ENCODE measurements at regions not wholly inside any gene's neighbourhood (a gene's known extent, or its start where the extent isn't known, plus 50 kb on each side); places are given as distances from the start of the nearest gene placed in this dataset.

GRCh38 chr12:41719214-41719613 is 425.5 kb downstream of the GXYLT1 start:
- Histone ChIP-seq H3K27me3 (ENCODE audit: control insufficient read depth, insufficient read depth, low read length) (no peaks in the 10 kb centered on the region), H3K4me3 (ENCODE audit: low read length) (no peak overlapping the region), H3K9ac (ENCODE audit: low read length) (no peak overlapping the region), H3K9me3 (ENCODE audit: control insufficient read depth, low read length) (no peaks in the 10 kb centered on the region), H3K4me1 (ENCODE audit: control insufficient read depth, insufficient read depth, low read length) (no peaks in the 10 kb centered on the region), H3K36me3 (ENCODE audit: control insufficient read depth, insufficient read depth, low read length) (no peaks in the 10 kb centered on the region)

DNA sequence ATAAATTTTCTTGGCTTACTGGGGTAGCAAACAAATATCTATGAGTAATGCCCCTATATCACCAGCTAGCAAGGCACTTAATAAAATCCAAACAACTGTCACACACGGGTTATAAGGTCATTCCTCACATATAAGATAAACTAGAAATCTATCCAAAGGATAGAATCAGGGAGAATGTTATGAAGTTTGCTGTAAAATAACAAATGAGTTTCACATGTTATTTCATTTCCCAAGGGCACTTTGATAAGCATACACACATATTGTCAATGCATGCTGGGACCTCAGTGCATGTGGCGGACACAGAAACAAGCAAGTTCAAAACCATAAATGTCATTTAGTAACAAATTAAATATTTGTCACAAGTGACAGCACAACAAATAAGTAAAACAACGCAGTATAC is 429.4 kb downstream of the GXYLT1 start:
- no peaks in the 10 kb centered on the region for H3K36me3 ChIP-seq (ENCODE audit: control insufficient read depth, insufficient read depth, low read length)
- no peaks in the 10 kb centered on the region for H3K4me1 ChIP-seq (ENCODE audit: control insufficient read depth, insufficient read depth, low read length)
- H3K9ac ChIP-seq (ENCODE audit: low read length), result no peak overlapping the region
- no peak overlapping the region for H3K4me3 ChIP-seq (ENCODE audit: low read length)
- no peaks in the 10 kb centered on the region for H3K27me3 ChIP-seq (ENCODE audit: control insufficient read depth, insufficient read depth, low read length)
- H3K9me3 ChIP-seq (ENCODE audit: control insufficient read depth, low read length), result no peaks in the 10 kb centered on the region

GRCh38 chr12:41709463-41710285 is 435.0 kb downstream of the GXYLT1 start:
- Histone ChIP-seq H3K9me3 (ENCODE audit: control insufficient read depth, low read length) (no peaks in the 10 kb centered on the region), H3K4me1 (ENCODE audit: control insufficient read depth, insufficient read depth, low read length) (no peaks in the 10 kb centered on the region), H3K4me3 (ENCODE audit: low read length) (no peak overlapping the region), H3K36me3 (ENCODE audit: control insufficient read depth, insufficient read depth, low read length) (no peaks in the 10 kb centered on the region), H3K27me3 (ENCODE audit: control insufficient read depth, insufficient read depth, low read length) (no peaks in the 10 kb centered on the region), H3K9ac (ENCODE audit: low read length) (no peak overlapping the region)

GRCh38 chr12:41709012-41709411 is 435.7 kb downstream of the GXYLT1 start:
- H3K27me3 ChIP-seq (ENCODE audit: control insufficient read depth, insufficient read depth, low read length), result no peaks in the 10 kb centered on the region
- H3K36me3 ChIP-seq (ENCODE audit: control insufficient read depth, insufficient read depth, low read length), result no peaks in the 10 kb centered on the region
- H3K9me3 ChIP-seq (ENCODE audit: control insufficient read depth, low read length), result no peaks in the 10 kb centered on the region
- no peak overlapping the region for H3K4me3 ChIP-seq (ENCODE audit: low read length)
- H3K9ac ChIP-seq (ENCODE audit: low read length), result no peak overlapping the region
- H3K4me1 ChIP-seq (ENCODE audit: control insufficient read depth, insufficient read depth, low read length), result no peaks in the 10 kb centered on the region

- Histone ChIP-seq H3K36me3 (ENCODE audit: control insufficient read depth, insufficient read depth, low read length) (no peaks in the 10 kb centered on the region), H3K27me3 (ENCODE audit: control insufficient read depth, insufficient read depth, low read length) (no peaks in the 10 kb centered on the region), H3K4me1 (ENCODE audit: control insufficient read depth, insufficient read depth, low read length) (no peaks in the 10 kb centered on the region), H3K9ac (ENCODE audit: low read length) (no peak overlapping the region), H3K9me3 (ENCODE audit: control insufficient read depth, low read length) (no peaks in the 10 kb centered on the region), H3K4me3 (ENCODE audit: low read length) (no peak overlapping the region)
These were observed 438.3 kb downstream of the GXYLT1 start for GRCh38 chr12:41706376-41706775.

DNA sequence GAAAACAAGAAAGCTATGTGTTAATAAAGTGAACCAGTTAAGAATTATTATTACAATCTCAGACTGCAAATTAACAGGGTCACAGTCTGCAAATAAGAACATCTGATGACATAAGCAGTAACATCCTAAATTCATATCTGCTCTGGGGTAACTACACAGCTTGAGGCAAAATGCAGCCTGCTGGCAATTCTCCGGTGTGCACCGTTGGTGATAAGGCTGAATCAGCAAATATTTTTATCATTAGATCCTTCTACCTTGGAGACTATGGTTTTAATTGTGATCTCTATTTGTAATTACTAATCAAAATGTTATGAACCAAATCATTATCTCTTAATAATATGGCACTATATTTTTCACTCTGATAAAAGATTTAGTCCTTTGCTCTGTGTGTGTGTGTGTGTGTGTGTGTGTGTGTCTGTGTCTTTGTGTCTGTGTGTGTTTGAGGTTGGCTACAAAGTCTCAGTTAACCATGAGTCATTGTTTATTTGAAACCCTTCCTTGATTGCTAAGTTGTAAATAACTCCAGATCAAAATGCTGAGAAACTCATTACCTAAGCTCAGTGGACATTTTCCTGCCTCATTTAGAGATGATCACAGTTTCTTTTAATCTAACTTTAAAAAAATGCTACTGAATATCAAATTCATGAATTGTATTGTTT is 442.6 kb downstream of the GXYLT1 start:
- Histone ChIP-seq H3K9me3 (ENCODE audit: control insufficient read depth, low read length) (no peaks in the 10 kb centered on the region), H3K9ac (ENCODE audit: low read length) (no peak overlapping the region), H3K4me3 (ENCODE audit: low read length) (no peak overlapping the region), H3K4me1 (ENCODE audit: control insufficient read depth, insufficient read depth, low read length) (no peaks in the 10 kb centered on the region), H3K27me3 (ENCODE audit: control insufficient read depth, insufficient read depth, low read length) (no peaks in the 10 kb centered on the region), H3K36me3 (ENCODE audit: control insufficient read depth, insufficient read depth, low read length) (no peaks in the 10 kb centered on the region)

DNA sequence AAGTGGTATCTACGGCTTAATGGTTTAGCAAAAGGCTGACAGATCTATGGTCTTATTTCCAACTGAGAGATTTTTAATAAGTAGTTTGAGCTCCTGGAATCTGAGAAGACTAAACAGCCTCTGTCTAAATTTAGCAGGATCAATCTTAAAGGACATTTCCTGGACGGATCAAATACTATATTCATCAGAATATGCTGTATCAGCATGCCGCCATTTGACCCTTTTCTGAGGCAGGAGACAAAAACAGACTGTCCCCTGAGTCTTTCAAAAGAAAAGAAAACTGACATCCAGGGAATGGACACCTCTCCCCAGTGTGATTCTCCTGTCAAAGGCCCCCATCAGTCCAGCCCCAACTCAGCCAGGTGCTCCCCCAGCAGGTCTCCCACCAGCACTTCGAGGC is 443.7 kb downstream of the GXYLT1 start:
- no peaks in the 10 kb centered on the region for H3K36me3 ChIP-seq (ENCODE audit: control insufficient read depth, insufficient read depth, low read length)
- H3K9ac ChIP-seq (ENCODE audit: low read length), result no peak overlapping the region
- no peaks in the 10 kb centered on the region for H3K4me1 ChIP-seq (ENCODE audit: control insufficient read depth, insufficient read depth, low read length)
- H3K9me3 ChIP-seq (ENCODE audit: control insufficient read depth, low read length), result no peaks in the 10 kb centered on the region
- H3K4me3 ChIP-seq (ENCODE audit: low read length), result no peak overlapping the region
- H3K27me3 ChIP-seq (ENCODE audit: control insufficient read depth, insufficient read depth, low read length), result no peaks in the 10 kb centered on the region

DNA sequence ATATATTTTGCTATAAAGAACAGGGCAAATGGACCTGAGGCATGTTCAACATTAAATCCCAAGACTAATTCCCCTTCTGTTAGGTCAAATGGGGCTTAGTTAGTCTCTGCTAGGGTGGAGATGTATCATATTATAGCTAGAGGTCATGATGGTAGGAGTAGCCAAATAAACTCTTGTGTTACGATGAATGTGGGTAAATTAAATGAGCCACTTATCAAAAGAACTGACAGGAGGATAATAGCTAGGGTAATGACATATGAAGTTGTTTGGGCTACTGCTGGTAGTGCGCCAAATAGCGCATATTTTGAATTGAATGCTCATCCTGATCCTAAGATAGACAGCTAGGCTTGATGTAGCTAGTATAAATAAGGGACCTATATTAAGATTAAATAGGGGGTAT is 445.0 kb downstream of the GXYLT1 start:
- Histone ChIP-seq H3K9me3 (ENCODE audit: control insufficient read depth, low read length) (no peaks in the 10 kb centered on the region), H3K4me1 (ENCODE audit: control insufficient read depth, insufficient read depth, low read length) (no peaks in the 10 kb centered on the region), H3K27me3 (ENCODE audit: control insufficient read depth, insufficient read depth, low read length) (no peaks in the 10 kb centered on the region), H3K36me3 (ENCODE audit: control insufficient read depth, insufficient read depth, low read length) (no peaks in the 10 kb centered on the region), H3K4me3 (ENCODE audit: low read length) (no peak overlapping the region), H3K9ac (ENCODE audit: low read length) (no peak overlapping the region)

- H3K4me1 ChIP-seq (ENCODE audit: control insufficient read depth, insufficient read depth, low read length), result no peaks in the 10 kb centered on the region
- no peaks in the 10 kb centered on the region for H3K9me3 ChIP-seq (ENCODE audit: control insufficient read depth, low read length)
- no peaks in the 10 kb centered on the region for H3K36me3 ChIP-seq (ENCODE audit: control insufficient read depth, insufficient read depth, low read length)
- H3K4me3 ChIP-seq (ENCODE audit: low read length), result no peak overlapping the region
- H3K27me3 ChIP-seq (ENCODE audit: control insufficient read depth, insufficient read depth, low read length), result no peaks in the 10 kb centered on the region
- H3K9ac ChIP-seq (ENCODE audit: low read length), result no peak overlapping the region
These were observed 447.5 kb downstream of the GXYLT1 start for GRCh38 chr12:41697161-41697560.

GRCh38 chr12:41684997-41685396 is 459.7 kb downstream of the GXYLT1 start:
- H3K4me3 ChIP-seq (ENCODE audit: low read length), result no peak overlapping the region
- no peaks in the 10 kb centered on the region for H3K9me3 ChIP-seq (ENCODE audit: control insufficient read depth, low read length)
- H3K9ac ChIP-seq (ENCODE audit: low read length), result no peak overlapping the region
- no peaks in the 10 kb centered on the region for H3K36me3 ChIP-seq (ENCODE audit: control insufficient read depth, insufficient read depth, low read length)
- no peaks in the 10 kb centered on the region for H3K4me1 ChIP-seq (ENCODE audit: control insufficient read depth, insufficient read depth, low read length)
- H3K27me3 ChIP-seq (ENCODE audit: control insufficient read depth, insufficient read depth, low read length), result no peaks in the 10 kb centered on the region

DNA sequence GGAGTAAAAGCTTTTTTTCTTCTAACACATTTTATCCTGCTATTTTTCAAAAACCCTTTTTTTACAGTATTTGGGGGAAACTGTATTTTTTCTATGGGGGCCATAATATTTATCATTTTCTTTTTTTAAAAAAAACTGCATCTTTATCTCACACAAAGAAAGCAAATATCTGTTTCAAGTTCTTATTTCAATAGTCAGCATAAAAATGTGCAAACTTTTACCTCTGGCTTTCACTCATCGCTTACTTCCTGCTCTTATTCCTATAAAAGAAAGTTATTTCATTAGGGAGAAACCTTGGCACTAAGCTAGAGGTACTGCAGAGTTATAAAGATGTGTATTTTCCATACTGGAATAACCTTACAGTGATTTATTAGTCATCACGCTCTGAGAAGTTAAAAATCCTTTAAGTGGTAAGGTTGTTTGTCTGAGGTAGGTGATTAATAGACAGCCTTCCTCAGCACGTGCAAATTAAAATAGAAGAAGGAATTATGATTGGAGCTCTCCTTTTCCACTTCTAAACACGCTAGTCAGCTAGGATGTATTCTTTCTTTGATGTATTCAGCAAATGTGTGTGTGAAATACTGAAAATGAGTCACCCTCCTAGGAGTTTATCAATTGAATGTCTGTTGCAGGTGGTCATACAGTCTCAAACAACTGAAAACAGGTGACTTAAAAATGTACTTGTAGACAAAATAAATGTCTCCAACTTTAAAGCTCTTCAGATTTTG is 461.0 kb downstream of the GXYLT1 start:
- Histone ChIP-seq H3K36me3 (ENCODE audit: control insufficient read depth, insufficient read depth, low read length) (no peaks in the 10 kb centered on the region), H3K9me3 (ENCODE audit: control insufficient read depth, low read length) (no peaks in the 10 kb centered on the region), H3K4me1 (ENCODE audit: control insufficient read depth, insufficient read depth, low read length) (no peaks in the 10 kb centered on the region), H3K4me3 (ENCODE audit: low read length) (no peak overlapping the region), H3K27me3 (ENCODE audit: control insufficient read depth, insufficient read depth, low read length) (no peaks in the 10 kb centered on the region), H3K9ac (ENCODE audit: low read length) (no peak overlapping the region)

GRCh38 chr12:41683023-41683422 is 461.7 kb downstream of the GXYLT1 start:
- Histone ChIP-seq H3K4me1 (ENCODE audit: control insufficient read depth, insufficient read depth, low read length) (no peaks in the 10 kb centered on the region), H3K9me3 (ENCODE audit: control insufficient read depth, low read length) (no peaks in the 10 kb centered on the region), H3K4me3 (ENCODE audit: low read length) (no peak overlapping the region), H3K27me3 (ENCODE audit: control insufficient read depth, insufficient read depth, low read length) (no peaks in the 10 kb centered on the region), H3K9ac (ENCODE audit: low read length) (no peak overlapping the region), H3K36me3 (ENCODE audit: control insufficient read depth, insufficient read depth, low read length) (no peaks in the 10 kb centered on the region)

All from mucosa of stomach (tissue), 1 donor.